H9 (cell line): ENCODE measurements at regions not wholly inside any gene's neighbourhood (a gene's known extent, or its start where the extent isn't known, plus 50 kb on each side); places are given as distances from the start of the nearest gene placed in this dataset.

Experiments used
- DNase-seq: peaks from one replicate; pipeline ENCODE4 v3.0.0-alpha.2; 2017
- H2AFZ ChIP-seq: one replicate; pipeline ENCODE4 v1.6.1; 2013; ENCODE audit warnings: mild to moderate bottlenecking, low read length, control low read depth, moderate library complexity
- H2AK5ac ChIP-seq: 2 replicates; pipeline ENCODE4 v1.6.1; 2013; ENCODE audit warnings: low read length, control low read depth, mixed read lengths; ENCODE audit not compliant: insufficient read length
- H2BK120ac ChIP-seq: one replicate; pipeline ENCODE4 v1.6.1; 2013; ENCODE audit warnings: low read depth, mild to moderate bottlenecking, low read length, control low read depth, inconsistent platforms; ENCODE audit not compliant: poor library complexity, severe bottlenecking
- H2BK12ac ChIP-seq: 2 replicates; pipeline ENCODE4 v1.6.1; 2013; ENCODE audit warnings: low read length, control low read depth, mixed read lengths, low read depth; ENCODE audit not compliant: insufficient read length
- H2BK15ac ChIP-seq: 2 replicates; pipeline ENCODE4 v1.6.1; 2013; ENCODE audit warnings: low read depth, low read length, control low read depth
- H2BK20ac ChIP-seq: one replicate; pipeline ENCODE4 v1.6.1; 2013; ENCODE audit warnings: low read depth, mild to moderate bottlenecking, low read length, control low read depth, inconsistent platforms; ENCODE audit not compliant: poor library complexity, severe bottlenecking
- H2BK5ac ChIP-seq: 2 replicates; pipeline ENCODE4 v1.6.1; 2013; ENCODE audit warnings: low read length, control low read depth, mixed read lengths; ENCODE audit not compliant: insufficient read length
- H3K14ac ChIP-seq: 2 replicates; pipeline ENCODE4 v1.6.1; 2013; ENCODE audit warnings: low read length, control low read depth; ENCODE audit not compliant: insufficient read depth
- H3K18ac ChIP-seq: 2 replicates; pipeline ENCODE4 v1.6.1; 2013; ENCODE audit warnings: low read depth, mild to moderate bottlenecking, mixed read lengths, low read length, control low read depth; ENCODE audit not compliant: insufficient read length
- H3K23ac ChIP-seq: 2 replicates; pipeline ENCODE4 v1.6.1; 2013; ENCODE audit warnings: low read length, control low read depth, mixed read lengths, low read depth; ENCODE audit not compliant: insufficient read length
- H3K23me2 ChIP-seq: 2 replicates; pipeline ENCODE4 v1.6.1; 2013; ENCODE audit warnings: low read depth, mild to moderate bottlenecking, mixed read lengths, low read length, control low read depth; ENCODE audit not compliant: insufficient read length, poor library complexity, severe bottlenecking
- H3K27ac ChIP-seq: 2 replicates; pipeline ENCODE4 v1.5.1; 2013; ENCODE audit warnings: low read length, control low read depth, mixed read lengths, low read depth; ENCODE audit not compliant: insufficient read length
- H3K27me3 ChIP-seq: 2 replicates; pipeline ENCODE4 v1.6.1; 2013; ENCODE audit warnings: low read length, control low read depth, inconsistent platforms; ENCODE audit not compliant: insufficient read depth
- H3K4ac ChIP-seq: 2 replicates; pipeline ENCODE4 v1.6.1; 2013; ENCODE audit warnings: low read depth, mild to moderate bottlenecking, control low read depth, inconsistent platforms, low read length, moderate library complexity
- H3K4me1 ChIP-seq: 2 replicates; pipeline ENCODE4 v1.6.1; 2013; ENCODE audit warnings: low read length, control low read depth, inconsistent platforms; ENCODE audit not compliant: insufficient read depth
- H3K4me2 ChIP-seq: 2 replicates; pipeline ENCODE4 v1.6.1; 2013; ENCODE audit warnings: low read length, control low read depth, mixed read lengths; ENCODE audit not compliant: insufficient read length, insufficient read depth
- H3K56ac ChIP-seq: 2 replicates; pipeline ENCODE4 v1.6.1; 2013; ENCODE audit warnings: low read depth, mild to moderate bottlenecking, mixed read lengths, low read length, control low read depth; ENCODE audit not compliant: insufficient read length
- H3K79me1 ChIP-seq: 2 replicates; pipeline ENCODE4 v1.6.1; 2013; ENCODE audit warnings: low read depth, mild to moderate bottlenecking, moderate library complexity, low read length, control low read depth, inconsistent platforms; ENCODE audit not compliant: insufficient read depth, poor library complexity, severe bottlenecking
- H3K79me2 ChIP-seq: 2 replicates; pipeline ENCODE4 v1.6.1; 2013; ENCODE audit warnings: low read length, control low read depth, inconsistent platforms; ENCODE audit not compliant: insufficient read depth
- H3K9ac ChIP-seq: 2 replicates; pipeline ENCODE4 v1.6.1; 2013; ENCODE audit warnings: low read length, control low read depth, mixed read lengths; ENCODE audit not compliant: insufficient read length; ENCODE audit errors: extremely low read depth
- H3K9me3 ChIP-seq: one replicate; pipeline ENCODE4 v1.6.1; 2013; ENCODE audit warnings: low read depth, low read length, inconsistent platforms; ENCODE audit not compliant: control insufficient read depth
- H3T11ph ChIP-seq: one replicate; pipeline ENCODE4 v1.6.1; 2013; ENCODE audit warnings: mild to moderate bottlenecking, low read length, control low read depth, inconsistent platforms
- H4K20me1 ChIP-seq: one replicate; pipeline ENCODE4 v1.6.1; 2013; ENCODE audit not compliant: control insufficient read depth, insufficient read length, insufficient read depth
- H4K5ac ChIP-seq: 2 replicates; pipeline ENCODE4 v1.6.1; 2013; ENCODE audit warnings: low read depth, mild to moderate bottlenecking, mixed read lengths, low read length, control low read depth; ENCODE audit not compliant: insufficient read length
- H4K8ac ChIP-seq: replicated peaks from 2 replicates; pipeline ENCODE4 v1.6.1; 2013; ENCODE audit warnings: low read length, control low read depth, mixed read lengths, low read depth; ENCODE audit not compliant: insufficient read length
- H4K91ac ChIP-seq: 2 replicates; pipeline ENCODE4 v1.6.1; 2013; ENCODE audit warnings: low read depth, mild to moderate bottlenecking, moderate library complexity, mixed read lengths, low read length, control low read depth; ENCODE audit not compliant: insufficient read length
- H3K27ac Mint-ChIP-seq, 3 experiments: 2 replicates in 2 of 3; 3 replicates in 1 of 3; pipeline ENCODE4 v1.8.0; 2020 to 2021; ENCODE audit warnings: mixed read lengths in 3 of 3, mild to moderate bottlenecking in 1 of 3, moderate library complexity in 1 of 3
- H3K27me3 Mint-ChIP-seq: 2 replicates; pipeline ENCODE4 v1.8.0; 2021; ENCODE audit warnings: low read depth, mild to moderate bottlenecking, moderate library complexity, mixed read lengths
- H3K36me3 Mint-ChIP-seq, 3 experiments: 2 replicates in 2 of 3; 3 replicates in 1 of 3; pipeline ENCODE4 v1.8.0; 2020 to 2021; ENCODE audit warnings: low read depth in 3 of 3, mixed read lengths in 3 of 3; ENCODE audit not compliant: insufficient read depth in 1 of 3
- H3K4me1 Mint-ChIP-seq, 2 experiments: 2 replicates each; pipeline ENCODE4 v1.8.0; 2020; ENCODE audit warnings: mixed read lengths in 2 of 2
- H3K4me3 Mint-ChIP-seq, 2 experiments: 2 replicates in 1 of 2; 3 replicates in 1 of 2; pipeline ENCODE4 v1.8.0; 2020 to 2021; ENCODE audit warnings: mild to moderate bottlenecking in 2 of 2, mixed read lengths in 2 of 2, moderate library complexity in 1 of 2
- H3K9me3 Mint-ChIP-seq, 2 experiments: 2 replicates in 1 of 2; 3 replicates in 1 of 2; pipeline ENCODE4 v1.8.0; 2020; ENCODE audit warnings: mild to moderate bottlenecking in 2 of 2, mixed read lengths in 2 of 2, moderate library complexity in 1 of 2
- WGBS: extraction: QIAGEN DNeasy Blood & Tissue Kit; methylation state at CpG from one replicate; pipeline ENCODE4 v1.1.7; 2013; ENCODE audit warnings: missing lambda C conversion rate, low lambda C conversion rate, mixed read lengths; ENCODE audit not compliant: insufficient read length; ENCODE audit errors: extremely low coverage; 5-methylcytosine and 5-hydroxymethylcytosine counted together
- TF ChIP-seq, protein P1 (sequence below): fragments of 200-600 bp; sonication (generic); conservative IDR thresholded peaks from 3 replicates; pipeline ENCODE4 v1.8.0; 2021; ENCODE audit warnings: antibody characterized with exemption, mild to moderate bottlenecking

DNA sequence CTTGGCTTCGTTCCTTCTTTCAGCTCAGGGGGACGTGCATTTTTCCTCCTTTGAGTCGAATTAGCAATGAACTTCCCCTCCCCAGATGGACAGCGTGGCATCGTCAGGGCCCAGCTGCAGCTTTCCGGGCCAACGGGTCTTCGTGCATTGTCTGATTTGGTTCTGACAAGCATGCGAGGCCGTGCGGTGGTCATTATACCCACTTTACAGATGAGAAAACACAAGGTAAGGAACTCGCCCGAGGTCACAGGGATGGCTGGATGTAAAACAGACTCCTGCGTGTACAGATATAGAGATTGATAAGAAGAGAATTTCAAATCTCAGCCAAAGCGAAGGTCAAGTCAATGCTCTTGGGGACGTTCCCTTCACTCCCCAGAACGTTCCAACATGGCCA lies 187.6 kb upstream of the SULF2 start:
- TF ChIP-seq, protein P1, sequence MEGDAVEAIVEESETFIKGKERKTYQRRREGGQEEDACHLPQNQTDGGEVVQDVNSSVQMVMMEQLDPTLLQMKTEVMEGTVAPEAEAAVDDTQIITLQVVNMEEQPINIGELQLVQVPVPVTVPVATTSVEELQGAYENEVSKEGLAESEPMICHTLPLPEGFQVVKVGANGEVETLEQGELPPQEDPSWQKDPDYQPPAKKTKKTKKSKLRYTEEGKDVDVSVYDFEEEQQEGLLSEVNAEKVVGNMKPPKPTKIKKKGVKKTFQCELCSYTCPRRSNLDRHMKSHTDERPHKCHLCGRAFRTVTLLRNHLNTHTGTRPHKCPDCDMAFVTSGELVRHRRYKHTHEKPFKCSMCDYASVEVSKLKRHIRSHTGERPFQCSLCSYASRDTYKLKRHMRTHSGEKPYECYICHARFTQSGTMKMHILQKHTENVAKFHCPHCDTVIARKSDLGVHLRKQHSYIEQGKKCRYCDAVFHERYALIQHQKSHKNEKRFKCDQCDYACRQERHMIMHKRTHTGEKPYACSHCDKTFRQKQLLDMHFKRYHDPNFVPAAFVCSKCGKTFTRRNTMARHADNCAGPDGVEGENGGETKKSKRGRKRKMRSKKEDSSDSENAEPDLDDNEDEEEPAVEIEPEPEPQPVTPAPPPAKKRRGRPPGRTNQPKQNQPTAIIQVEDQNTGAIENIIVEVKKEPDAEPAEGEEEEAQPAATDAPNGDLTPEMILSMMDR = no peak
- Mint-ChIP-seq H3K27ac (peak overlapping the region in 2 of 3 experiments; percentile 27 to 50; a peak in 2 of 7 replicates), H3K36me3 (no peaks in the 10 kb centered on the region), H3K9me3 (no peaks in the 10 kb centered on the region; a peak in 1 of 5 replicates), H3K27me3 (peaks cover 3% of the 10 kb centered on the region), H3K4me3 (peak overlapping the region; percentile 8 to 30; a peak in 1 of 5 replicates), H3K4me1 (peaks cover 53 to 58% of the 10 kb centered on the region in 2 experiments)
- peak overlapping the region; percentile 57 for H2BK12ac ChIP-seq
- H4K5ac ChIP-seq = no peak overlapping the region
- no peaks in the 10 kb centered on the region for H4K20me1 ChIP-seq
- H3K23me2 ChIP-seq = no peaks in the 10 kb centered on the region
- H4K91ac ChIP-seq = no peak overlapping the region
- H3K23ac ChIP-seq = no peak overlapping the region
- H3K27me3 ChIP-seq = no peaks in the 10 kb centered on the region
- H3T11ph ChIP-seq = no peak overlapping the region
- no peaks in the 10 kb centered on the region for H3K79me1 ChIP-seq
- no peak overlapping the region for H2BK15ac ChIP-seq
- peak overlapping the region; percentile 88 for H3K18ac ChIP-seq
- no peaks in the 10 kb centered on the region for H3K79me2 ChIP-seq
- no peak overlapping the region for H3K56ac ChIP-seq
- H2AK5ac ChIP-seq = no peak overlapping the region
- no peak overlapping the region for H2BK120ac ChIP-seq
- DNase-seq = no peak
- H3K4ac ChIP-seq = no peak overlapping the region
- no peak overlapping the region for H2BK20ac ChIP-seq
- H3K9me3 ChIP-seq = no peaks in the 10 kb centered on the region
- peaks cover 11% of the 10 kb centered on the region; the same call in 1 of the 2 replicates for H3K4me1 ChIP-seq
- H3K4me2 ChIP-seq = no peak overlapping the region
- no peak overlapping the region for H4K8ac ChIP-seq
- no peak overlapping the region for H3K27ac ChIP-seq
- no CpG with 5 or more reads among the region's 17 CpGs for WGBS
- no peak overlapping the region for H3K9ac ChIP-seq
- no peak overlapping the region for H3K14ac ChIP-seq
- H2BK5ac ChIP-seq = no peak overlapping the region
- no peak overlapping the region for H2AFZ ChIP-seq
